Neural cell (in vitro differentiated cells): ENCODE measurements at regions not wholly inside any gene's neighbourhood (a gene's known extent, or its start where the extent isn't known, plus 50 kb on each side); places are given as distances from the start of the nearest gene placed in this dataset.

ENCODE experiments used
- H2AFZ ChIP-seq: fragments of 200-600, 300-800 bp; sonication (generic), shearing (Covaris generic); 2 replicates; pipeline ENCODE4 v1.6.0; 2014; ENCODE audit warnings: low read depth, mild to moderate bottlenecking, antibody characterized with exemption, low read length, moderate library complexity
- H3F3A ChIP-seq: fragments of 200-600 bp; shearing (Covaris generic); 2 replicates; pipeline ENCODE4 v1.6.1; 2016; ENCODE audit warnings: mild to moderate bottlenecking, moderate library complexity, mixed read lengths, antibody characterized with exemption, low read length; ENCODE audit not compliant: insufficient read depth, poor library complexity, severe bottlenecking
- H3K27ac ChIP-seq: fragments of 200-600, 300-800 bp; sonication (generic), shearing (Covaris generic); 2 replicates; pipeline ENCODE4 v1.5.1; 2014; ENCODE audit warnings: mild to moderate bottlenecking, low read length, moderate library complexity
- H3K27me3 ChIP-seq: fragments of 300-800, 200-600 bp; sonication (generic), shearing (Covaris generic); 2 replicates; pipeline ENCODE4 v1.6.0; 2014; ENCODE audit warnings: mild to moderate bottlenecking, low read depth, low read length, moderate library complexity; ENCODE audit not compliant: insufficient read depth
- H3K36me3 ChIP-seq: fragments of 300-800, 200-600 bp; sonication (generic), shearing (Covaris generic); 2 replicates; pipeline ENCODE4 v1.5.1; 2014; ENCODE audit warnings: mild to moderate bottlenecking, antibody characterized with exemption, low read length, moderate library complexity; ENCODE audit not compliant: insufficient read depth
- H3K4me2 ChIP-seq: fragments of 300-800, 200-600 bp; sonication (generic), shearing (Covaris generic); 2 replicates; pipeline ENCODE4 v1.6.0; 2014; ENCODE audit warnings: mild to moderate bottlenecking, low read length
- H3K4me3 ChIP-seq: fragments of 300-800, 200-600 bp; sonication (generic), shearing (Covaris generic); 2 replicates; pipeline ENCODE4 v1.5.1; 2014; ENCODE audit warnings: mild to moderate bottlenecking, low read length, moderate library complexity
- H3K79me2 ChIP-seq: fragments of 200-600 bp; shearing (Covaris generic); replicated peaks from 2 replicates; pipeline ENCODE4 v1.6.0; 2014; ENCODE audit warnings: mild to moderate bottlenecking, low read length, moderate library complexity; ENCODE audit not compliant: insufficient read depth
- H3K9ac ChIP-seq: fragments of 300-800, 200-600 bp; sonication (generic), shearing (Covaris generic); 2 replicates; pipeline ENCODE4 v1.6.1; 2016; ENCODE audit warnings: mild to moderate bottlenecking, low read length, mixed read lengths
- H3K9me2 ChIP-seq: fragments of 200-600 bp; shearing (Covaris generic); 2 replicates; pipeline ENCODE4 v1.6.1; 2016; ENCODE audit warnings: mild to moderate bottlenecking, low read length, mixed read lengths; ENCODE audit not compliant: insufficient read depth
- H3K9me3 ChIP-seq: fragments of 200-600, 300-800 bp; sonication (generic), shearing (Covaris generic); 2 replicates; pipeline ENCODE4 v1.6.1; 2016; ENCODE audit warnings: mild to moderate bottlenecking, mixed run types, low read length, moderate library complexity, mixed read lengths
- H4K20me1 ChIP-seq: fragments of 200-600 bp; shearing (Covaris generic); 2 replicates; pipeline ENCODE4 v1.6.1; 2016; ENCODE audit warnings: mild to moderate bottlenecking, mixed run types; ENCODE audit not compliant: insufficient read depth
- EP300 ChIP-seq: fragments of 450-650 bp; conservative IDR thresholded peaks from 2 replicates; pipeline ENCODE4 v1.6.1; 2014; ENCODE audit warnings: antibody characterized with exemption, mild to moderate bottlenecking, moderate library complexity; ENCODE audit not compliant: poor library complexity, severe bottlenecking
- EZH2 ChIP-seq: fragments of 200-600, 300-800 bp; shearing (Covaris generic), sonication (generic); IDR thresholded peaks from 2 replicates; pipeline ENCODE4 v1.6.1; 2014; ENCODE audit warnings: antibody characterized with exemption, low read length, borderline replicate concordance, mild to moderate bottlenecking; ENCODE audit not compliant: insufficient read depth, poor library complexity, severe bottlenecking
- MXI1 ChIP-seq: fragments of 450-650 bp; conservative IDR thresholded peaks from 2 replicates; pipeline ENCODE4 v1.6.1; 2014; ENCODE audit warnings: antibody characterized with exemption, mild to moderate bottlenecking; ENCODE audit not compliant: poor library complexity, severe bottlenecking
- POLR2AphosphoS5 ChIP-seq: IDR thresholded peaks from 2 replicates; pipeline ENCODE4 v1.6.1; 2012
- RAD21 ChIP-seq: fragments of 450-650 bp; conservative IDR thresholded peaks from 2 replicates; pipeline ENCODE4 v1.6.1; 2014; ENCODE audit warnings: antibody characterized with exemption, mild to moderate bottlenecking, moderate library complexity
- REST ChIP-seq: IDR thresholded peaks from 2 replicates; pipeline ENCODE4 v1.6.1; 2012; ENCODE audit warnings: borderline replicate concordance
- SMC3 ChIP-seq: fragments of 450-650 bp; conservative IDR thresholded peaks from 2 replicates; pipeline ENCODE4 v1.6.1; 2014; ENCODE audit warnings: antibody characterized with exemption, mild to moderate bottlenecking, moderate library complexity; ENCODE audit not compliant: poor library complexity
- TAF1 ChIP-seq: IDR thresholded peaks from 2 replicates; pipeline ENCODE4 v1.6.1; 2012; ENCODE audit warnings: low read depth
- TF ChIP-seq, protein P1 (sequence below): fragments of 450-650 bp; IDR thresholded peaks from 2 replicates; pipeline ENCODE4 v1.5.1; 2014; ENCODE audit warnings: antibody characterized with exemption, mild to moderate bottlenecking, moderate library complexity; ENCODE audit not compliant: poor library complexity, severe bottlenecking

GRCh38 chr13:87280139-87280538 is 391.0 kb upstream of the SLITRK5 start:
- no peak overlapping the region for H3K27ac ChIP-seq
- H3K36me3 ChIP-seq, result no peaks in the 10 kb centered on the region
- H3K9ac ChIP-seq, result no peak overlapping the region
- H3F3A ChIP-seq, result no peaks in the 10 kb centered on the region
- no peaks in the 10 kb centered on the region for H3K9me2 ChIP-seq
- H3K4me3 ChIP-seq, result no peak overlapping the region
- H3K27me3 ChIP-seq, result no peaks in the 10 kb centered on the region
- H3K4me2 ChIP-seq, result no peak overlapping the region
- no peaks in the 10 kb centered on the region for H3K9me3 ChIP-seq
- H4K20me1 ChIP-seq, result no peaks in the 10 kb centered on the region
- no peak overlapping the region for H2AFZ ChIP-seq
- no peaks in the 10 kb centered on the region for H3K79me2 ChIP-seq
- TF ChIP-seq EP300, result no peak
- TF ChIP-seq REST, result no peak
- no peak for TF ChIP-seq SMC3
- TF ChIP-seq RAD21, result no peak
- no peak for TF ChIP-seq MXI1
- no peak for TF ChIP-seq EZH2
- TF ChIP-seq, protein P1, sequence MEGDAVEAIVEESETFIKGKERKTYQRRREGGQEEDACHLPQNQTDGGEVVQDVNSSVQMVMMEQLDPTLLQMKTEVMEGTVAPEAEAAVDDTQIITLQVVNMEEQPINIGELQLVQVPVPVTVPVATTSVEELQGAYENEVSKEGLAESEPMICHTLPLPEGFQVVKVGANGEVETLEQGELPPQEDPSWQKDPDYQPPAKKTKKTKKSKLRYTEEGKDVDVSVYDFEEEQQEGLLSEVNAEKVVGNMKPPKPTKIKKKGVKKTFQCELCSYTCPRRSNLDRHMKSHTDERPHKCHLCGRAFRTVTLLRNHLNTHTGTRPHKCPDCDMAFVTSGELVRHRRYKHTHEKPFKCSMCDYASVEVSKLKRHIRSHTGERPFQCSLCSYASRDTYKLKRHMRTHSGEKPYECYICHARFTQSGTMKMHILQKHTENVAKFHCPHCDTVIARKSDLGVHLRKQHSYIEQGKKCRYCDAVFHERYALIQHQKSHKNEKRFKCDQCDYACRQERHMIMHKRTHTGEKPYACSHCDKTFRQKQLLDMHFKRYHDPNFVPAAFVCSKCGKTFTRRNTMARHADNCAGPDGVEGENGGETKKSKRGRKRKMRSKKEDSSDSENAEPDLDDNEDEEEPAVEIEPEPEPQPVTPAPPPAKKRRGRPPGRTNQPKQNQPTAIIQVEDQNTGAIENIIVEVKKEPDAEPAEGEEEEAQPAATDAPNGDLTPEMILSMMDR, result no peak
- TF ChIP-seq POLR2AphosphoS5, result no peak
- TF ChIP-seq TAF1, result no peak

DNA sequence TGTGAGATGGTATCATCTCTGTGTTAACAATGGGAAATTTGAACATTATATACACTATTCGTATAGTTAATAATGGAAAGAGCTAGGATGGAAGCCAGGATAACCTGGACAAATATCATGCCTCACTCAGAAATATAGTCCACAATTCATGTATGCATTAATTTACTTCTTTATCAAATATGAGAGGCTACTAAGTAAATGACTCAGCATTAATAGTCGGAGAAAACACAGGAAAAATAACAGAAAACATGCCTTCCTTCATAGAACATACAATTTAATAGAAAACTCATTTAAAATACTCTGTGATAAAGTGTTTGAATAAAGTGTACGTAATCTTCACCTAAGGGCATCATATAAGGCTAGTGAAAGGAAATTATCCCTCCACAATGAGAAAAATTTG is 383.4 kb upstream of the SLITRK5 start:
- Histone ChIP-seq H3K4me2 (no peak overlapping the region), H3K27me3 (no peaks in the 10 kb centered on the region), H2AFZ (no peak overlapping the region), H3K9ac (no peak overlapping the region), H3K4me3 (no peak overlapping the region), H3K9me3 (no peaks in the 10 kb centered on the region), H3K27ac (no peak overlapping the region), H3K36me3 (no peaks in the 10 kb centered on the region), H3K9me2 (no peaks in the 10 kb centered on the region), H4K20me1 (no peaks in the 10 kb centered on the region), H3K79me2 (no peaks in the 10 kb centered on the region), H3F3A (no peaks in the 10 kb centered on the region)
- TF ChIP-seq EZH2, result no peak
- TF ChIP-seq REST, result no peak
- TF ChIP-seq, protein P1, result no peak
- no peak for TF ChIP-seq TAF1
- no peak for TF ChIP-seq EP300
